ENCODE measurements at regions not wholly inside any gene's neighbourhood (a gene's known extent, or its start where the extent isn't known, plus 50 kb on each side); places are given as distances from the start of the nearest gene placed in this dataset.

DNA sequence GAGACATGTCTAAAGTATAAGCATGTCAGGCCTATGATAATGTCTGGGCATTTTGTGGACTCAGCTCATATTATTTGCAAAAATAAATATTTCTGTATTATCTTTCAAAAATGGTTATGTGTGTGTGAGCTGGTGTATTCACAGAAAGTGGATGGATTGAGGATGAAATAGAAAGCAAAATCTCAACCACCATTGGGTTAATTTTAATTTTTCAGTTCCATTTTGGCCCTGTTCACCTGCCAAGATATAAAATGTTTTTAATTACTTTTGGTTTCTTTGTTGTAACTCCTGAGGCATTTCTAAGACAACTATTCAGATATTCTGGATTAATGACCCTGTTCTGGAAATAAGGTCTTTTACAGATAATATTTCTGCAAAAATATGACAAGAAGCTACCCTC is 232.7 kb upstream of the PPFIA2 start:
- Histone ChIP-seq H3K27me3 (ENCODE audit: low read depth, low read length) (no peaks in the 10 kb centered on the region), H3K27ac (ENCODE audit: low read length) (no peak overlapping the region), H3K9me3 (ENCODE audit: control insufficient read depth in 1 of 2, low read length in 2 of 2) (no peaks in the 10 kb centered on the region), H3K4me1 (ENCODE audit: control insufficient read depth in 1 of 2, insufficient read depth in 2 of 2, low read length in 2 of 2) (no peaks in the 10 kb centered on the region), H3K4me3 (ENCODE audit: low read depth in 1 of 2, low read length in 2 of 2) (no peak overlapping the region), H3K36me3 (ENCODE audit: control insufficient read depth in 1 of 2, insufficient read depth in 2 of 2, low read length in 2 of 2) (no peaks in the 10 kb centered on the region)

DNA sequence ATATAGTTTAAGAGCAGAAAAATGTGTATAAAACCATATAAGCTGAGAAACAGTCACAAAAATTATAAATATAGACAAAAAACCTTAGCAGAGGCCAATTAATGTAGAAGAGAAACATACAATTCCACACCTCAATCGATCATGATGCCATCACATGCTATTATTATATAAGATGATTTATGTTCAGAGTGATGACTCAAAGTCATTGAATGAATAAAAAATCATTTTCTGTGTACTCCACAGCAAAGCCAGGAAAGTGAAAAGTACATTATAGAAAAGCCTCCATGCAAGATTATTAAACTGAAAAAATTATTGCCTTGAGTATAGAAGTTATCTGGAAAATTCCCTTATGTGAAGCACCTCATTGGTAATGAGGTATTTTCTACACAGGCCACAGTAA is 229.2 kb upstream of the PPFIA2 start:
- Histone ChIP-seq H3K27me3 (ENCODE audit: low read depth, low read length) (no peaks in the 10 kb centered on the region), H3K4me1 (ENCODE audit: control insufficient read depth in 1 of 2, insufficient read depth in 2 of 2, low read length in 2 of 2) (no peaks in the 10 kb centered on the region), H3K4me3 (ENCODE audit: low read depth in 1 of 2, low read length in 2 of 2) (no peak overlapping the region), H3K27ac (ENCODE audit: low read length) (no peak overlapping the region), H3K36me3 (ENCODE audit: control insufficient read depth in 1 of 2, insufficient read depth in 2 of 2, low read length in 2 of 2) (no peaks in the 10 kb centered on the region), H3K9me3 (ENCODE audit: control insufficient read depth in 1 of 2, low read length in 2 of 2) (no peaks in the 10 kb centered on the region)

DNA sequence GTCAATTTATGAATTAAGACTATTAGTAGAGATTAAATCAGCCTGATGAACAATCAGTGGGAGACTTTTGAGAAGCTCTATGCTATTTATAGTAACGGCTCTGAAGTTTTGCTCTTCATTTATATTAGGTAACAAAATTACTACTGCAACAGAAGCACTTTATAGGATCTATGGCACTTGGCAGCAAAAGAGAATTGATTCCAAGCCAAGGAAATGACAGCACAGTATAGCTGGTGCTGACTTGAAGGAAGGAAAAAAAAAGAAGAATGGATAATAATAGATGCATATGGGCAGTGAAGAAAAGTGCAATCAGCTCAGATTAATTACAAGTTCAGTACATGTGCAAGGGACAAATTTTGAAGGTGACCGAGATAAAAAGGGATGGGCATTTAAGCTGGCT is 228.2 kb upstream of the PPFIA2 start:
- Histone ChIP-seq H3K27ac (ENCODE audit: low read length) (no peak overlapping the region), H3K9me3 (ENCODE audit: control insufficient read depth in 1 of 2, low read length in 2 of 2) (peaks cover 0 to 4% of the 10 kb centered on the region in 2 donors), H3K4me1 (ENCODE audit: control insufficient read depth in 1 of 2, insufficient read depth in 2 of 2, low read length in 2 of 2) (no peaks in the 10 kb centered on the region), H3K27me3 (ENCODE audit: low read depth, low read length) (no peaks in the 10 kb centered on the region), H3K4me3 (ENCODE audit: low read depth in 1 of 2, low read length in 2 of 2) (no peak overlapping the region), H3K36me3 (ENCODE audit: control insufficient read depth in 1 of 2, insufficient read depth in 2 of 2, low read length in 2 of 2) (no peaks in the 10 kb centered on the region)

DNA sequence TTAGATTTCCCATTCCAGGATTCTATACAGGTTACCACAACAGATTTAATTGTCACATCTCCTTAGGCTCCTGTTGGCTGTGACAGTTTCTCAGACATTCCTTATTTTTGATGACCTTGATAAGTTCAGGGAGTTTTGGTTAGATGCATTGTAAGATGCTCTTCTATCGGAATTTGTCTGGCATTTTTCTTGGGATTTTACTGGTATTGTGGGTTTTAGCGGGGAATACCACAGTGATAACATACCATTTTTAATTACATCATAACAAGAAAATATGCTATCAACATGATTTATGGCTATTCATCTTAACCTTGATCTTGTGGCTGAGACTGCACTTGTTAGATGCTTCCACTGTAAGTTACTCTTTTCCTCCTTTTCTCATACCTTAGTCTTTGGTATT is 217.5 kb upstream of the PPFIA2 start:
- Histone ChIP-seq H3K4me1 (ENCODE audit: control insufficient read depth in 1 of 2, insufficient read depth in 2 of 2, low read length in 2 of 2) (no peaks in the 10 kb centered on the region), H3K9me3 (ENCODE audit: control insufficient read depth in 1 of 2, low read length in 2 of 2) (no peaks in the 10 kb centered on the region), H3K36me3 (ENCODE audit: control insufficient read depth in 1 of 2, insufficient read depth in 2 of 2, low read length in 2 of 2) (no peaks in the 10 kb centered on the region), H3K4me3 (ENCODE audit: low read depth in 1 of 2, low read length in 2 of 2) (no peak overlapping the region), H3K27me3 (ENCODE audit: low read depth, low read length) (no peaks in the 10 kb centered on the region), H3K27ac (ENCODE audit: low read length) (no peak overlapping the region)

DNA sequence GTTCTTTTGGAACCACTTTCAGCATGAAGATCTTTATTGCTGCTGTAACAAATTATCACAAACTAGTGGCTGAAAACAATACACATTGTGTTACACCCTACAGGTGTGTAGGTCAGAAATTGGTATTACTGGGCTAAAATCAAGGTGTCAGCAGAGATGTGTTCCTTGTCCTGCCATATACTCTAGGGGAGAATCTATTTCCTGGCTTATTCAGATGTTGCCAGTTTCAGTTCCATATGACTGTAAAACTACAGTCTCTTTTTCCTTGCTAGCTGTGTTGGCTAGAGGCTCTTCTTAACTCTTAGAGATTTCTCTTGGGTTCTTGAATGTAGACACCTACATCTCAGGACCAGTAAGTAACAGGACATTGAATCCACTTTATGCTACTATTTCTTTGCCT is 215.6 kb upstream of the PPFIA2 start:
- Histone ChIP-seq H3K27me3 (ENCODE audit: low read depth, low read length) (no peaks in the 10 kb centered on the region), H3K27ac (ENCODE audit: low read length) (no peak overlapping the region), H3K4me3 (ENCODE audit: low read depth in 1 of 2, low read length in 2 of 2) (no peak overlapping the region), H3K9me3 (ENCODE audit: control insufficient read depth in 1 of 2, low read length in 2 of 2) (no peaks in the 10 kb centered on the region), H3K4me1 (ENCODE audit: control insufficient read depth in 1 of 2, insufficient read depth in 2 of 2, low read length in 2 of 2) (no peaks in the 10 kb centered on the region), H3K36me3 (ENCODE audit: control insufficient read depth in 1 of 2, insufficient read depth in 2 of 2, low read length in 2 of 2) (no peaks in the 10 kb centered on the region)

DNA sequence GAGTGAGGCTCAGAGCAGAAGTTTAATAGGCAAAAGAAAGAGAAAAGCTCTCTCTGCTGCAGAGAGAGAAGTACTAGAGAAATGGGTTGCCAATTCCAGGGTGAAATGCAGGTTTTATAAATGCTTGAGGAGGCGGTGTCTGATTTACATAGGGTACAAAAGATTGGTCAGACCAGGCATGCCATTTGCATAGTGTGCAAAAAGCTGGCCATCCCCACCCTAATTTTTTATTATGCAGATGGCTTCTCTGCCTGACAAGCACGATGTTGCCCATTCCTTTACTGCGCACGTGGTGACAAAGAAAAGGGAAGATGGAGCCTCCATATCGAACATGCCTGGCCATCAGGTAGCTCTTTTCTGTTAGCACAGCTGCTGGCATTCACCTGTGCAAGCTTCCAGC is 209.3 kb upstream of the PPFIA2 start:
- Histone ChIP-seq H3K4me1 (ENCODE audit: control insufficient read depth in 1 of 2, insufficient read depth in 2 of 2, low read length in 2 of 2) (no peaks in the 10 kb centered on the region), H3K27ac (ENCODE audit: low read length) (no peak overlapping the region), H3K9me3 (ENCODE audit: control insufficient read depth in 1 of 2, low read length in 2 of 2) (no peaks in the 10 kb centered on the region)

DNA sequence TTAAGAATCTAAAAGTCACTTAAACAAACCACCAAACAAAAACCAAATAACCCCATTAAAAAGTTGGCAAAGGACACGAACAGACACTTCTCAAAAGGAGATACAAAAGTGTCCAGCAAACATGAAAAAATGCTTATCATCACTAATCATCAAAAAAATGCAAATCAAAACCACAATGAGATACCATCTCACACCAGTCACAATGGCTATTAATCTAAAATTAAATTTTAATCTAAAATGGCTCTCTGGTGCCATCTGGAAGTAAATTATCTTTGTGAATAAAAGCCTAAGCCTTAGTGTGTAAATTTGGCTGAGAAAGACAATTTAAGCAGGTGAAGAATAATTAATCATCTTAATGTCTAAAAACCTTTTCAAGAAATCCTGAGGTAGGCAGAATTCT is 204.5 kb upstream of the PPFIA2 start:
- Histone ChIP-seq H3K27ac (ENCODE audit: low read length) (no peak overlapping the region), H3K4me1 (ENCODE audit: control insufficient read depth in 1 of 2, insufficient read depth in 2 of 2, low read length in 2 of 2) (no peaks in the 10 kb centered on the region), H3K27me3 (ENCODE audit: low read depth, low read length) (no peaks in the 10 kb centered on the region), H3K36me3 (ENCODE audit: control insufficient read depth in 1 of 2, insufficient read depth in 2 of 2, low read length in 2 of 2) (no peaks in the 10 kb centered on the region), H3K9me3 (ENCODE audit: control insufficient read depth in 1 of 2, low read length in 2 of 2) (no peaks in the 10 kb centered on the region), H3K4me3 (ENCODE audit: low read depth in 1 of 2, low read length in 2 of 2) (no peak overlapping the region)

More for the DNA sequence above, 209.3 kb upstream of the PPFIA2 start:
- no peaks in the 10 kb centered on the region for H3K36me3 ChIP-seq (ENCODE audit: control insufficient read depth in 1 of 2, insufficient read depth in 2 of 2, low read length in 2 of 2)
- no peaks in the 10 kb centered on the region for H3K27me3 ChIP-seq (ENCODE audit: low read depth, low read length)
- H3K4me3 ChIP-seq (ENCODE audit: low read depth in 1 of 2, low read length in 2 of 2) = no peak overlapping the region

DNA sequence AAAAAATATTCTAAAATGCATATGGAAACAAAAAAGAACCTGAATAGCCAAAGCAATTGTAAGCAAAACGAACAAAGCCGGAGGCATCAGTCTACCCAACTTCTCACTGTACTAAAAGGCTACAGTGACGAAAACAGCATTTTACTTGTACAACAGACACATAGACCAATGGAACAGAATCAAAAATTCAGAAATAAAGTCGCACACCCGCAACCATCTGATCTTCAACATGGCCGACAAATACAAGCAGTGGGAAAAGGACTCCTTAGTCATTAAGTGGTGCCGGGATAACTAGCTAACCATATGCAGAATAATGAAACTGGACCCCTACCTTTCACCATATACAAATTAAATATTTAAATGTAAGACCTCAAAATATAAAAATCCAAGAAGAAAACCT is 203.9 kb upstream of the PPFIA2 start:
- Histone ChIP-seq H3K36me3 (ENCODE audit: control insufficient read depth in 1 of 2, insufficient read depth in 2 of 2, low read length in 2 of 2) (no peaks in the 10 kb centered on the region), H3K27me3 (ENCODE audit: low read depth, low read length) (no peaks in the 10 kb centered on the region), H3K4me1 (ENCODE audit: control insufficient read depth in 1 of 2, insufficient read depth in 2 of 2, low read length in 2 of 2) (no peaks in the 10 kb centered on the region), H3K4me3 (ENCODE audit: low read depth in 1 of 2, low read length in 2 of 2) (no peak overlapping the region), H3K9me3 (ENCODE audit: control insufficient read depth in 1 of 2, low read length in 2 of 2) (no peaks in the 10 kb centered on the region), H3K27ac (ENCODE audit: low read length) (no peak overlapping the region)

DNA sequence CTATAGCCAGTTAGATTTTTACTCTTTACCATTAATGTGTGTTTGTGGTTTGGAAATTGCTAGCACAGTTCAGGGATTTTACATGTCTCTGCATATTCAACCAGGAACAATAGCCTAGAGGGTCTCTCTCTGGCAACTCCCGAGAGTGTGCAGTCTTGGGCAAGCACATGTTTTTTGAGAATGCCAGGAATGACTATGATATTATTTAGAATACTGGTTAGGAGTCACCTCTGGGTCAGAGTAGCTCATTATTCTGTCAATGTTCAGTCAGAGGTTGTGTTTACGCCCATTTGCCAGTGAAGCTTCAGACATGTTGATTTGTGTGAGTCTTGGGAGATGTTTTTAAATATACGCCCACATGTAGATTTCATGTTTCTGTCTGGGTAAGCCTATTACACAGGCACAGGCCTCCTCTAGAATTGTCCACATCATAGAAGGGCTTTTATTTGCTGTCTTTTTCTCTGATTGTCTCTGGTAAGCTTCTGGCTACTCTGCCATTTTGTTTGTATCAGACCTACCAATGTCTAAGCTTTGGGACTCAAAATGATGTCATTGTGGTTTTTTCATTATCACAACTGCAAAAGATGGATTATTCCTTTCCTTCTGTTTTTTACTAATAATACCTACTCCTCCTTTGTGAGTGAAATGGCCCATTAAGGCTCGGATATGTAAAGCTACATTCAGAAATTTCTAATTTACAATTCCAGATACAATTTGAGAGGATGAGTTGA is 203.1 kb upstream of the PPFIA2 start:
- Histone ChIP-seq H3K4me1 (ENCODE audit: control insufficient read depth in 1 of 2, insufficient read depth in 2 of 2, low read length in 2 of 2) (no peaks in the 10 kb centered on the region), H3K36me3 (ENCODE audit: control insufficient read depth in 1 of 2, insufficient read depth in 2 of 2, low read length in 2 of 2) (no peaks in the 10 kb centered on the region), H3K27ac (ENCODE audit: low read length) (no peak overlapping the region), H3K9me3 (ENCODE audit: control insufficient read depth in 1 of 2, low read length in 2 of 2) (no peaks in the 10 kb centered on the region), H3K27me3 (ENCODE audit: low read depth, low read length) (no peaks in the 10 kb centered on the region), H3K4me3 (ENCODE audit: low read depth in 1 of 2, low read length in 2 of 2) (no peak overlapping the region)

DNA sequence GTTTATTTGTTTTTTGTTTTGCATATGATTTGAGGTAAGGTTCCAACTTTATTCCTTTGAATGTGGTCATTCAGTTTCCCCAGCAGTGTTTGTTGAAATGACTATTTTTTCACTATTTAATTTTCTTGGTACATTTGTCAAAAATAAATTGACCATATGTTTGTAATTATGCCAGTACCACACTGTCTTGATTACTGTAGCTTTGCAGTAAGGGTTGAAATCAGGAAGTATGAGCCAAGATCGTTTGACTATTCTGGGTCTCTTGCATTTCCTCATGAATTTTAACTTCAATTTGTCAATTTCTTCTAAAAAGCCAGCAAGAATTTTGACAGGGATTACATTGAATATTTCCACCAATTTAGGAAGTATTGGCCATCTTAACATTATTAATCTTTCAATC is 199.3 kb upstream of the PPFIA2 start:
- no peaks in the 10 kb centered on the region for H3K9me3 ChIP-seq (ENCODE audit: control insufficient read depth in 1 of 2, low read length in 2 of 2)
- no peak overlapping the region for H3K4me3 ChIP-seq (ENCODE audit: low read depth in 1 of 2, low read length in 2 of 2)
- H3K36me3 ChIP-seq (ENCODE audit: control insufficient read depth in 1 of 2, insufficient read depth in 2 of 2, low read length in 2 of 2) = no peaks in the 10 kb centered on the region
- no peaks in the 10 kb centered on the region for H3K27me3 ChIP-seq (ENCODE audit: low read depth, low read length)
- H3K4me1 ChIP-seq (ENCODE audit: control insufficient read depth in 1 of 2, insufficient read depth in 2 of 2, low read length in 2 of 2) = no peaks in the 10 kb centered on the region
- no peak overlapping the region for H3K27ac ChIP-seq (ENCODE audit: low read length)

DNA sequence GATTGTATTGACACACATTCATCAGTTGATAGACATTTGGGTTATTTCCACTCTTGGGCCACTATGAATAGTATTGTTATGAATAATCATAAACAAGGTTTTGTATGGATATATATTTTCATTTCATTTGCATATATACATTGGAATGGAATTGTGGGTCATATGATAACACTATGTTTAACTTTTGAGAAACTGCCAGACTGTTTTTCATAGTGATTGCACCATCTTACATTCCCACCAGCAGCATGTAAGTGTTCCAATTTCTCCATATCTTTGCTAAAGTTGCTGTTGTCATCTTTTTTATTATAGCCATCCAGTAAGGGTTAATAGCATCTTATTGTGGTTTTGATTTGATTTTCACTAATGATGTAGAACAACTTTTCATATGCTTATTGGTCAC is 198.5 kb upstream of the PPFIA2 start:
- H3K4me3 ChIP-seq (ENCODE audit: low read depth in 1 of 2, low read length in 2 of 2) = no peak overlapping the region
- H3K4me1 ChIP-seq (ENCODE audit: control insufficient read depth in 1 of 2, insufficient read depth in 2 of 2, low read length in 2 of 2) = no peaks in the 10 kb centered on the region
- no peaks in the 10 kb centered on the region for H3K27me3 ChIP-seq (ENCODE audit: low read depth, low read length)
- H3K9me3 ChIP-seq (ENCODE audit: control insufficient read depth in 1 of 2, low read length in 2 of 2) = no peaks in the 10 kb centered on the region
- no peak overlapping the region for H3K27ac ChIP-seq (ENCODE audit: low read length)
- no peaks in the 10 kb centered on the region for H3K36me3 ChIP-seq (ENCODE audit: control insufficient read depth in 1 of 2, insufficient read depth in 2 of 2, low read length in 2 of 2)

DNA sequence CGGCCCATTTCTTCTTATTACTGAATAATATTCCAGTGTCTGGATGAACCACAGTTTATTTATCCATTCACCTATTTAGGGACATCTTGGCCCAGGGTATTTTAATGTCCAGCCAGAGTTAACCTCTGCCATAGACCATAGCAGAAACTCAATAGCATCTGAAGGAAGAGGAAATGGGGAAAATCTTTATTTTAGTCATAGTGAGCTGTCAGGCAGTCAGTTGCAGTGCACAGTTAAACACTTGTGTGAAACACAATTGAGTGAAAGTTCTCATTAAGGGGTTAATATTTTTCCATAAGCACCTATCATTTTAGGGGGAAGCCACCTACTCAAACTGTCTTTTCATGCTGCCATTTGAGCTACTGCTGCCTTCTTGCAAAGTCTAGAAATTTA is 197.3 kb upstream of the PPFIA2 start:
- H3K4me1 ChIP-seq (ENCODE audit: control insufficient read depth in 1 of 2, insufficient read depth in 2 of 2, low read length in 2 of 2) = no peaks in the 10 kb centered on the region
- H3K27me3 ChIP-seq (ENCODE audit: low read depth, low read length) = no peaks in the 10 kb centered on the region
- H3K27ac ChIP-seq (ENCODE audit: low read length) = no peak overlapping the region
- H3K36me3 ChIP-seq (ENCODE audit: control insufficient read depth in 1 of 2, insufficient read depth in 2 of 2, low read length in 2 of 2) = no peaks in the 10 kb centered on the region
- no peak overlapping the region for H3K4me3 ChIP-seq (ENCODE audit: low read depth in 1 of 2, low read length in 2 of 2)
- no peaks in the 10 kb centered on the region for H3K9me3 ChIP-seq (ENCODE audit: control insufficient read depth in 1 of 2, low read length in 2 of 2)
